ENCODE measurements at regions not wholly inside any gene's neighbourhood (a gene's known extent, or its start where the extent isn't known, plus 50 kb on each side); places are given as distances from the start of the nearest gene placed in this dataset.

DNA sequence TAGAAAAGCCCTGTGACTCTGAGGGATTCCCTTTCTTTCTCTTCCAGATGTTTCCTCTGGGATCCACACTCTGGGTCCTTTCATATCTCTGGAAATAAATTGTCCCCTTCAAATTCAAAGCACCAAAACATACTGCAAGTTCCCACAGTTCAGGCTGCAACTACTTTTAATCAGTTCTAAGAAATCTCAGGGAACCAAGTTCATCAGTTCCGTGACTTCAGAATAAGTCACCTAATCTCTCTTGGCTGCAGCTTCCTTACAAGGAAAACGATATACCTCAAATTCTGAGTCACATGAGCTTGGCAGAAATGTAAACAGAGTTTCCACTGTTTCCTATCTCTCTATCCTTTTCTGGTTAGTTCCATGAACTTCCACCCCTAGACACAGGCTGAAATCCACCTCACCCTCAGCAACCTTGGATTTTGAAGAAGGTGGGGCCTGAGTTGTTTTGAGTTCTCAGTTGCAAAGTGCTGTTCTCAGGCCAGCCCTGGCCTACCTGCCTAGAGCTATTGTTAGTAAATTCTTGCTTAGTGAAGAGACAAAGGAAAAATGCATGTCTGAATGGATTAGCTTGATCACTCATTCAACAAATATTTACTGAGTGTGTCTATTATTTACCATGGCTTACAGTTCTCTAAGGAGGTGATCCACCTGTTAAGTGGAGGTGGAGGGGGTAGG is 59.3 kb upstream of the IL6 start:
- intact Hi-C loops (cut with micrococcal nuclease), result loop anchor here (10.0 kb wide), 1 partner anchor 57 kb away; the partner anchor contains the start of gene IL6 (in 2 of the 2)

GRCh38 chr7:22667187-22667561 is 59.8 kb upstream of the IL6 start:
- H3K4me3 Mint-ChIP-seq, result no peak overlapping the region

More for the DNA sequence above, 59.3 kb upstream of the IL6 start:
- peaks cover 17 to 24% of the 10 kb centered on the region in 2 donors for H3K4me1 ChIP-seq (ENCODE audit: control insufficient read depth in 1 of 2, insufficient read depth in 2 of 2, low read length in 2 of 2)
- DNase-seq, result no peak
- no peaks in the 10 kb centered on the region for H4K20me1 ChIP-seq (ENCODE audit: insufficient read depth, low read length)
- H3K27me3 ChIP-seq (ENCODE audit: control insufficient read depth in 2 of 2, insufficient read depth in 2 of 2, low read length in 2 of 2), result no peaks in the 10 kb centered on the region
- Mint-ChIP-seq H3K4me1 (peaks cover 28% of the 10 kb centered on the region), H3K9me3 (peaks cover 0 to 12% (median 0%) of the 10 kb centered on the region in 7 donors), H3K27me3 (ENCODE audit: low read depth in 3 of 3) (peaks cover 3 to 8% (median 7%) of the 10 kb centered on the region in 3 donors), H3K27ac (peak overlapping the region in 1 of 7 donors; percentile 28), H3K36me3 (no peaks in the 10 kb centered on the region), H3K4me3 (peak overlapping the region in 1 of 2 donors; percentile 28)
- no peak overlapping the region for H3K4me3 ChIP-seq (replicated peaks in 1 of 3; ENCODE audit: low read depth in 2 of 3, low read length in 3 of 3)
- no peaks in the 10 kb centered on the region for H3K36me3 ChIP-seq (replicated peaks in 1 of 2; ENCODE audit: control insufficient read depth in 1 of 2, insufficient read depth in 2 of 2, low read length in 2 of 2)
- H3K9me3 ChIP-seq (replicated peaks in 1 of 2; ENCODE audit: control insufficient read depth in 1 of 2, insufficient read depth in 1 of 2, low read length in 2 of 2), result no peaks in the 10 kb centered on the region
- WGBS (ENCODE audit: insufficient coverage), result 90% methylated on average over 2 of the region's 2 CpGs
- H2AFZ ChIP-seq (ENCODE audit: insufficient read depth, low read depth, low read length, poor library complexity, severe bottlenecking), result no peak overlapping the region
- H3K9ac ChIP-seq (ENCODE audit: insufficient read depth, low read length, poor library complexity, severe bottlenecking), result no peak overlapping the region
- TF ChIP-seq, protein P1, sequence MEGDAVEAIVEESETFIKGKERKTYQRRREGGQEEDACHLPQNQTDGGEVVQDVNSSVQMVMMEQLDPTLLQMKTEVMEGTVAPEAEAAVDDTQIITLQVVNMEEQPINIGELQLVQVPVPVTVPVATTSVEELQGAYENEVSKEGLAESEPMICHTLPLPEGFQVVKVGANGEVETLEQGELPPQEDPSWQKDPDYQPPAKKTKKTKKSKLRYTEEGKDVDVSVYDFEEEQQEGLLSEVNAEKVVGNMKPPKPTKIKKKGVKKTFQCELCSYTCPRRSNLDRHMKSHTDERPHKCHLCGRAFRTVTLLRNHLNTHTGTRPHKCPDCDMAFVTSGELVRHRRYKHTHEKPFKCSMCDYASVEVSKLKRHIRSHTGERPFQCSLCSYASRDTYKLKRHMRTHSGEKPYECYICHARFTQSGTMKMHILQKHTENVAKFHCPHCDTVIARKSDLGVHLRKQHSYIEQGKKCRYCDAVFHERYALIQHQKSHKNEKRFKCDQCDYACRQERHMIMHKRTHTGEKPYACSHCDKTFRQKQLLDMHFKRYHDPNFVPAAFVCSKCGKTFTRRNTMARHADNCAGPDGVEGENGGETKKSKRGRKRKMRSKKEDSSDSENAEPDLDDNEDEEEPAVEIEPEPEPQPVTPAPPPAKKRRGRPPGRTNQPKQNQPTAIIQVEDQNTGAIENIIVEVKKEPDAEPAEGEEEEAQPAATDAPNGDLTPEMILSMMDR (IDR thresholded peaks at IDR 0.05), result no peak
- no peaks in the 10 kb centered on the region for H3K79me2 ChIP-seq (ENCODE audit: insufficient read depth, low read length)
- no peak overlapping the region for H3K27ac ChIP-seq (ENCODE audit: low read depth in 1 of 2, low read length in 2 of 2)
- no peak overlapping the region for H3K4me2 ChIP-seq (replicated peaks; ENCODE audit: extremely low read depth, low read length, poor library complexity, severe bottlenecking)

More at GRCh38 chr7:22667187-22667561, 59.8 kb upstream of the IL6 start:
- Histone ChIP-seq H3K79me2 (ENCODE audit: insufficient read depth, low read length) (no peaks in the 10 kb centered on the region), H3K4me2 (replicated peaks; ENCODE audit: extremely low read depth, low read length, poor library complexity, severe bottlenecking) (no peak overlapping the region), H2AFZ (ENCODE audit: insufficient read depth, low read depth, low read length, poor library complexity, severe bottlenecking) (no peak overlapping the region), H3K27ac (ENCODE audit: low read depth in 1 of 2, low read length in 2 of 2) (no peak overlapping the region), H3K4me3 (replicated peaks in 1 of 3; ENCODE audit: low read depth in 2 of 3, low read length in 3 of 3) (no peak overlapping the region), H3K9me3 (replicated peaks in 1 of 2; ENCODE audit: control insufficient read depth in 1 of 2, insufficient read depth in 1 of 2, low read length in 2 of 2) (no peaks in the 10 kb centered on the region), H3K36me3 (replicated peaks in 1 of 2; ENCODE audit: control insufficient read depth in 1 of 2, insufficient read depth in 2 of 2, low read length in 2 of 2) (no peaks in the 10 kb centered on the region), H3K4me1 (ENCODE audit: control insufficient read depth in 1 of 2, insufficient read depth in 2 of 2, low read length in 2 of 2) (peaks cover 22 to 30% of the 10 kb centered on the region in 2 donors), H4K20me1 (ENCODE audit: insufficient read depth, low read length) (no peaks in the 10 kb centered on the region), H3K27me3 (ENCODE audit: control insufficient read depth in 2 of 2, insufficient read depth in 2 of 2, low read length in 2 of 2) (no peaks in the 10 kb centered on the region), H3K9ac (ENCODE audit: insufficient read depth, low read length, poor library complexity, severe bottlenecking) (no peak overlapping the region)
- TF ChIP-seq, protein P1 (IDR thresholded peaks at IDR 0.05), result no peak
- peaks cover 3 to 8% (median 4%) of the 10 kb centered on the region in 3 donors for H3K27me3 Mint-ChIP-seq (ENCODE audit: low read depth in 3 of 3)
- intact Hi-C loops (cut with micrococcal nuclease), result loop anchor here (10.0 kb wide), 1 partner anchor 58 kb away; the partner anchor contains the start of gene IL6 (in 2 of the 2)
- no peaks in the 10 kb centered on the region for H3K36me3 Mint-ChIP-seq
- WGBS (ENCODE audit: insufficient coverage), result 94% methylated on average over 11 of the region's 13 CpGs
- peaks cover 0 to 12% (median 0%) of the 10 kb centered on the region in 7 donors for H3K9me3 Mint-ChIP-seq
- no peak overlapping the region for H3K27ac Mint-ChIP-seq
- H3K4me1 Mint-ChIP-seq, result peaks cover 33% of the 10 kb centered on the region
- DNase-seq, result no peak

Measured in CD14-positive monocyte (primary cell).